ENCODE measurements at regions not wholly inside any gene's neighbourhood (a gene's known extent, or its start where the extent isn't known, plus 50 kb on each side); places are given as distances from the start of the nearest gene placed in this dataset.
"Not testable (repeated sequence)": the region's sequence is repeated elsewhere in the genome, so short reads cannot be mapped to it uniquely, and the experiment has no call there.

GRCh38 chr12:13339538-13339937 lies 143.0 kb downstream of the EMP1 start:
- Mint-ChIP-seq H3K4me1 (no peaks in the 10 kb centered on the region), H3K4me3 (no peak overlapping the region), H3K36me3 (no peaks in the 10 kb centered on the region), H3K27me3 (peaks cover 13% of the 10 kb centered on the region), H3K9me3 (no peaks in the 10 kb centered on the region), H3K27ac (no peak overlapping the region)

- Mint-ChIP-seq H3K4me3 (no peak overlapping the region), H3K9me3 (no peaks in the 10 kb centered on the region), H3K27ac (no peak overlapping the region), H3K36me3 (no peaks in the 10 kb centered on the region), H3K4me1 (no peaks in the 10 kb centered on the region), H3K27me3 (peaks cover 13% of the 10 kb centered on the region)
Measured at GRCh38 chr12:13339091-13339490, 142.6 kb downstream of the EMP1 start.

- Mint-ChIP-seq H3K36me3 (no peaks in the 10 kb centered on the region), H3K4me1 (no peaks in the 10 kb centered on the region), H3K4me3 (no peak overlapping the region), H3K27me3 (peaks cover 8% of the 10 kb centered on the region), H3K27ac (no peak overlapping the region), H3K9me3 (no peaks in the 10 kb centered on the region)
Measured at GRCh38 chr12:13337791-13338190, 141.3 kb downstream of the EMP1 start.

GRCh38 chr12:13336216-13336615 lies 139.7 kb downstream of the EMP1 start:
- Mint-ChIP-seq H3K4me1 (no peaks in the 10 kb centered on the region), H3K36me3 (no peaks in the 10 kb centered on the region), H3K27ac (no peak overlapping the region), H3K9me3 (no peaks in the 10 kb centered on the region), H3K27me3 (peaks cover 8% of the 10 kb centered on the region), H3K4me3 (no peak overlapping the region)

GRCh38 chr12:13328535-13328934 lies 132.0 kb downstream of the EMP1 start:
- no peak overlapping the region for H3K4me3 Mint-ChIP-seq
- no peaks in the 10 kb centered on the region for H3K36me3 Mint-ChIP-seq
- no peak overlapping the region for H3K27ac Mint-ChIP-seq
- H3K27me3 Mint-ChIP-seq: peaks cover 21% of the 10 kb centered on the region
- peaks cover 5% of the 10 kb centered on the region for H3K9me3 Mint-ChIP-seq
- no peaks in the 10 kb centered on the region for H3K4me1 Mint-ChIP-seq

GRCh38 chr12:13326076-13326475 lies 129.6 kb downstream of the EMP1 start:
- Mint-ChIP-seq H3K4me1 (no peaks in the 10 kb centered on the region), H3K36me3 (no peaks in the 10 kb centered on the region), H3K4me3 (no peak overlapping the region), H3K27me3 (peaks cover 21% of the 10 kb centered on the region), H3K27ac (no peak overlapping the region), H3K9me3 (peaks cover 5% of the 10 kb centered on the region)

GRCh38 chr12:13325037-13325436 lies 128.5 kb downstream of the EMP1 start:
- not testable (repeated sequence) for H3K27ac Mint-ChIP-seq, H3K4me3 Mint-ChIP-seq, H3K36me3 Mint-ChIP-seq, H3K4me1 Mint-ChIP-seq, H3K9me3 Mint-ChIP-seq
- H3K27me3 Mint-ChIP-seq: peaks cover 20% of the 10 kb centered on the region

GRCh38 chr12:13318231-13319015 lies 121.9 kb downstream of the EMP1 start:
- H3K27ac Mint-ChIP-seq: no peak overlapping the region
- no peaks in the 10 kb centered on the region for H3K36me3 Mint-ChIP-seq
- no peaks in the 10 kb centered on the region for H3K9me3 Mint-ChIP-seq

GRCh38 chr12:13316587-13317246 lies 120.2 kb downstream of the EMP1 start:
- Mint-ChIP-seq H3K4me1 (no peaks in the 10 kb centered on the region), H3K27me3 (peaks cover 9% of the 10 kb centered on the region), H3K4me3 (no peak overlapping the region), H3K36me3 (peaks cover 2% of the 10 kb centered on the region), H3K27ac (no peak overlapping the region), H3K9me3 (no peaks in the 10 kb centered on the region)

More at GRCh38 chr12:13318231-13319015, 121.9 kb downstream of the EMP1 start:
- Mint-ChIP-seq H3K4me3 (no peak overlapping the region), H3K4me1 (no peaks in the 10 kb centered on the region), H3K27me3 (peaks cover 5% of the 10 kb centered on the region)

GRCh38 chr12:13313886-13314285 lies 117.4 kb downstream of the EMP1 start:
- peaks cover 2% of the 10 kb centered on the region for H3K36me3 Mint-ChIP-seq

GRCh38 chr12:13311551-13311950 lies 115.0 kb downstream of the EMP1 start:
- H3K27me3 Mint-ChIP-seq: peaks cover 8% of the 10 kb centered on the region
- peaks cover 2% of the 10 kb centered on the region for H3K36me3 Mint-ChIP-seq
- H3K4me3 Mint-ChIP-seq: no peak overlapping the region
- H3K9me3 Mint-ChIP-seq: no peaks in the 10 kb centered on the region
- no peak overlapping the region for H3K27ac Mint-ChIP-seq
- H3K4me1 Mint-ChIP-seq: no peaks in the 10 kb centered on the region

More at GRCh38 chr12:13313886-13314285, 117.4 kb downstream of the EMP1 start:
- Mint-ChIP-seq H3K27ac (no peak overlapping the region), H3K4me1 (no peaks in the 10 kb centered on the region), H3K27me3 (peaks cover 9% of the 10 kb centered on the region), H3K4me3 (no peak overlapping the region), H3K9me3 (no peaks in the 10 kb centered on the region)

GRCh38 chr12:13307143-13307816 lies 110.8 kb downstream of the EMP1 start:
- H3K4me3 Mint-ChIP-seq: no peak overlapping the region
- no peaks in the 10 kb centered on the region for H3K4me1 Mint-ChIP-seq
- H3K9me3 Mint-ChIP-seq: no peaks in the 10 kb centered on the region
- peaks cover 9% of the 10 kb centered on the region for H3K27me3 Mint-ChIP-seq
- H3K27ac Mint-ChIP-seq: no peak overlapping the region
- no peaks in the 10 kb centered on the region for H3K36me3 Mint-ChIP-seq

GRCh38 chr12:13304924-13305323 lies 108.4 kb downstream of the EMP1 start:
- no peaks in the 10 kb centered on the region for H3K36me3 Mint-ChIP-seq
- no peak overlapping the region for H3K4me3 Mint-ChIP-seq
- H3K27me3 Mint-ChIP-seq: peaks cover 10% of the 10 kb centered on the region
- H3K9me3 Mint-ChIP-seq: no peaks in the 10 kb centered on the region
- H3K27ac Mint-ChIP-seq: no peak overlapping the region
- H3K4me1 Mint-ChIP-seq: no peaks in the 10 kb centered on the region

GRCh38 chr12:13299457-13299856 lies 102.9 kb downstream of the EMP1 start:
- H3K36me3 Mint-ChIP-seq: no peaks in the 10 kb centered on the region
- H3K4me1 Mint-ChIP-seq: no peaks in the 10 kb centered on the region
- H3K9me3 Mint-ChIP-seq: no peaks in the 10 kb centered on the region
- no peak overlapping the region for H3K4me3 Mint-ChIP-seq
- H3K27ac Mint-ChIP-seq: no peak overlapping the region
- peaks cover 4% of the 10 kb centered on the region for H3K27me3 Mint-ChIP-seq

GRCh38 chr12:13293096-13293495 lies 96.6 kb downstream of the EMP1 start:
- H3K36me3 Mint-ChIP-seq: no peaks in the 10 kb centered on the region
- peaks cover 3% of the 10 kb centered on the region for H3K27me3 Mint-ChIP-seq
- H3K27ac Mint-ChIP-seq: no peak overlapping the region
- H3K4me3 Mint-ChIP-seq: no peak overlapping the region
- no peaks in the 10 kb centered on the region for H3K4me1 Mint-ChIP-seq
- no peaks in the 10 kb centered on the region for H3K9me3 Mint-ChIP-seq

All from activated naive CD4-positive, alpha-beta T cell treated with anti-CD3 and anti-CD28 coated beads, Interleukin-2, amount 50 U/mL, for 24 hours (primary cell).